Stomach (tissue), 4 donors: ENCODE measurements at regions not wholly inside any gene's neighbourhood (a gene's known extent, or its start where the extent isn't known, plus 50 kb on each side); places are given as distances from the start of the nearest gene placed in this dataset.

ENCODE experiments used
- EP300 ChIP-seq: sonication (generic); formaldehyde crosslinking; IDR thresholded peaks from one replicate; pipeline ENCODE4 v1.6.1; 2017; ENCODE audit warnings: antibody characterized with exemption
- POLR2A ChIP-seq, 4 donors: fragments of 450-650 bp; IDR thresholded peaks; one replicate each; pipeline ENCODE4 v1.6.1; 2016; ENCODE audit warnings: antibody characterized with exemption in 4 of 4, control low read depth in 2 of 4, mild to moderate bottlenecking in 1 of 4, moderate library complexity in 1 of 4
- POLR2AphosphoS5 ChIP-seq, 3 donors: sonication (generic); formaldehyde crosslinking; IDR thresholded peaks; one replicate each; pipeline ENCODE4 v1.6.1; 2016; ENCODE audit warnings: antibody characterized with exemption in 3 of 3
- TF ChIP-seq, protein P1 (sequence below), 7 experiments: fragments of 450-650 bp in 4 of 7; fragments of 200-600 bp in 3 of 7; sonication (generic) in 3 of 7; IDR thresholded peaks; one replicate each; pipeline ENCODE4 v1.5.1; 2016 to 2019; ENCODE audit warnings: antibody characterized with exemption in 7 of 7, control low read depth in 2 of 7, mild to moderate bottlenecking in 1 of 7

DNA sequence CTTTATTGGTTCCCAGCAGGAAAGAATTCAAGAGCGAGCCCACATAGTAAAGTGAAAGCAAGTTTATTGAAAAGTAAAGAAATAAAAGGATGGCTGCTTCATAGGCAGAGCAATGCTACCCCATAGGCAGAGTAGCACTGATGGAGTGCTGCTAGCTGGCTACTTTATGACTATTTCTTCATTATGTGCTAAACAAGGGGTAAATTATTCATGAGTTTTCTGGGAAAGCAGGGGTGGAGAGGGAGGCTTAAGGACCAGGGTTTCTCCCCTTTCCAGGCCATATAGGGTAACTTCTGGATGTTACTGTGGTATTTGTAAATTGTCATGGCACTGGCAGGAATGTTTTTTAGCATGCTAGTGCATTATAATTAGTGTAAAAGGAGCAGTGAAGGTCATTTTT lies 1271.4 kb downstream of the KCNT2 start:
- TF ChIP-seq, protein P1, sequence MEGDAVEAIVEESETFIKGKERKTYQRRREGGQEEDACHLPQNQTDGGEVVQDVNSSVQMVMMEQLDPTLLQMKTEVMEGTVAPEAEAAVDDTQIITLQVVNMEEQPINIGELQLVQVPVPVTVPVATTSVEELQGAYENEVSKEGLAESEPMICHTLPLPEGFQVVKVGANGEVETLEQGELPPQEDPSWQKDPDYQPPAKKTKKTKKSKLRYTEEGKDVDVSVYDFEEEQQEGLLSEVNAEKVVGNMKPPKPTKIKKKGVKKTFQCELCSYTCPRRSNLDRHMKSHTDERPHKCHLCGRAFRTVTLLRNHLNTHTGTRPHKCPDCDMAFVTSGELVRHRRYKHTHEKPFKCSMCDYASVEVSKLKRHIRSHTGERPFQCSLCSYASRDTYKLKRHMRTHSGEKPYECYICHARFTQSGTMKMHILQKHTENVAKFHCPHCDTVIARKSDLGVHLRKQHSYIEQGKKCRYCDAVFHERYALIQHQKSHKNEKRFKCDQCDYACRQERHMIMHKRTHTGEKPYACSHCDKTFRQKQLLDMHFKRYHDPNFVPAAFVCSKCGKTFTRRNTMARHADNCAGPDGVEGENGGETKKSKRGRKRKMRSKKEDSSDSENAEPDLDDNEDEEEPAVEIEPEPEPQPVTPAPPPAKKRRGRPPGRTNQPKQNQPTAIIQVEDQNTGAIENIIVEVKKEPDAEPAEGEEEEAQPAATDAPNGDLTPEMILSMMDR (IDR thresholded peaks at IDR 0.05): no peak
- TF ChIP-seq EP300 (no peak), POLR2AphosphoS5 (IDR thresholded peaks at IDR 0.05) (no peak), POLR2A (IDR thresholded peaks at IDR 0.05) (no peak)
